ENCODE measurements at regions not wholly inside any gene's neighbourhood (a gene's known extent, or its start where the extent isn't known, plus 50 kb on each side); places are given as distances from the start of the nearest gene placed in this dataset.

GRCh38 chr7:94054130-94054529, 50.0 kb upstream of the BET1 start:
- TF ChIP-seq CTCF (IDR thresholded peaks at IDR 0.05; ENCODE audit: unreplicated experiment in 3 of 3), result no peak
- H3K4me1 Mint-ChIP-seq, result no peaks in the 10 kb centered on the region

GRCh38 chr7:94055963-94056362, 51.8 kb upstream of the BET1 start:
- no peak for TF ChIP-seq CTCF (IDR thresholded peaks at IDR 0.05; ENCODE audit: unreplicated experiment in 3 of 3)
- peaks cover 4% of the 10 kb centered on the region for H3K27me3 Mint-ChIP-seq (ENCODE audit: low read depth)
- H3K4me3 Mint-ChIP-seq, result no peak overlapping the region
- H3K4me1 Mint-ChIP-seq, result peaks cover 3% of the 10 kb centered on the region
- peak overlapping the region in 1 of 3 experiments; percentile 5 for H3K27ac Mint-ChIP-seq
- peaks cover 2% of the 10 kb centered on the region for H3K9me3 Mint-ChIP-seq
- H3K36me3 Mint-ChIP-seq (ENCODE audit: low read depth), result no peaks in the 10 kb centered on the region

More at GRCh38 chr7:94054130-94054529, 50.0 kb upstream of the BET1 start:
- peaks cover 2% of the 10 kb centered on the region for H3K9me3 Mint-ChIP-seq
- H3K36me3 Mint-ChIP-seq (ENCODE audit: low read depth), result no peaks in the 10 kb centered on the region
- H3K4me3 Mint-ChIP-seq, result no peak overlapping the region
- H3K27ac Mint-ChIP-seq, result no peak overlapping the region
- peaks cover 4% of the 10 kb centered on the region for H3K27me3 Mint-ChIP-seq (ENCODE audit: low read depth)

- H3K27me3 Mint-ChIP-seq (ENCODE audit: low read depth), result peaks cover 4% of the 10 kb centered on the region
- no peaks in the 10 kb centered on the region for H3K36me3 Mint-ChIP-seq (ENCODE audit: low read depth)
- no peak overlapping the region for H3K27ac Mint-ChIP-seq
- H3K4me1 Mint-ChIP-seq, result peaks cover 11% of the 10 kb centered on the region
- no peak overlapping the region for H3K4me3 Mint-ChIP-seq
- no peak for TF ChIP-seq CTCF (IDR thresholded peaks at IDR 0.05; ENCODE audit: unreplicated experiment in 3 of 3)
- H3K9me3 Mint-ChIP-seq, result peaks cover 2% of the 10 kb centered on the region
Observed at GRCh38 chr7:94056796-94057207, 52.6 kb upstream of the BET1 start.

GRCh38 chr7:94057955-94058354, 53.8 kb upstream of the BET1 start:
- Mint-ChIP-seq H3K4me1 (peaks cover 11% of the 10 kb centered on the region), H3K9me3 (peaks cover 2% of the 10 kb centered on the region), H3K36me3 (ENCODE audit: low read depth) (no peaks in the 10 kb centered on the region), H3K27ac (no peak overlapping the region), H3K4me3 (no peak overlapping the region), H3K27me3 (ENCODE audit: low read depth) (peaks cover 4% of the 10 kb centered on the region)
- no peak for TF ChIP-seq CTCF (IDR thresholded peaks at IDR 0.05; ENCODE audit: unreplicated experiment in 3 of 3)

- peaks cover 2% of the 10 kb centered on the region for H3K9me3 Mint-ChIP-seq
- H3K4me3 Mint-ChIP-seq, result no peak overlapping the region
- H3K4me1 Mint-ChIP-seq, result peaks cover 11% of the 10 kb centered on the region
- H3K36me3 Mint-ChIP-seq (ENCODE audit: low read depth), result no peaks in the 10 kb centered on the region
- H3K27ac Mint-ChIP-seq, result no peak overlapping the region
- H3K27me3 Mint-ChIP-seq (ENCODE audit: low read depth), result peaks cover 4% of the 10 kb centered on the region
- no peak for TF ChIP-seq CTCF (IDR thresholded peaks at IDR 0.05; ENCODE audit: unreplicated experiment in 3 of 3)
Observed at GRCh38 chr7:94059746-94060145, 55.6 kb upstream of the BET1 start.

- TF ChIP-seq CTCF (IDR thresholded peaks at IDR 0.05; ENCODE audit: unreplicated experiment in 3 of 3), result no peak
- H3K27ac Mint-ChIP-seq, result peak overlapping the region in 1 of 3 experiments; percentile 59
- H3K4me1 Mint-ChIP-seq, result peaks cover 15% of the 10 kb centered on the region
- H3K4me3 Mint-ChIP-seq, result no peak overlapping the region
- H3K36me3 Mint-ChIP-seq (ENCODE audit: low read depth), result no peaks in the 10 kb centered on the region
- H3K27me3 Mint-ChIP-seq (ENCODE audit: low read depth), result peaks cover 4% of the 10 kb centered on the region
- H3K9me3 Mint-ChIP-seq, result peaks cover 2% of the 10 kb centered on the region
Observed at GRCh38 chr7:94060752-94061151, 56.6 kb upstream of the BET1 start.

Measured in nephron (organoid).